ENCODE measurements at regions not wholly inside any gene's neighbourhood (a gene's known extent, or its start where the extent isn't known, plus 50 kb on each side); places are given as distances from the start of the nearest gene placed in this dataset.
"Not testable (repeated sequence)": the region's sequence is repeated elsewhere in the genome, so short reads cannot be mapped to it uniquely, and the experiment has no call there.

- H3K4me3 ChIP-seq (ENCODE audit: low read depth, low read length); in situ Hi-C loops (cut with HindIII; ENCODE audit: low sequenced_read_pairs); DNase-seq (ENCODE audit: low read depth, low spot score): not testable (repeated sequence)
These were observed 586.3 kb upstream of the DEFB115 start for GRCh38 chr20:30671120-30671519.

- H3K4me3 ChIP-seq (ENCODE audit: low read depth, low read length); DNase-seq (ENCODE audit: low read depth, low spot score); in situ Hi-C loops (cut with HindIII; ENCODE audit: low sequenced_read_pairs): not testable (repeated sequence)
These were observed 581.4 kb upstream of the DEFB115 start for GRCh38 chr20:30675988-30676564.

- in situ Hi-C loops (cut with HindIII; ENCODE audit: low sequenced_read_pairs); DNase-seq (ENCODE audit: low read depth, low spot score); H3K4me3 ChIP-seq (ENCODE audit: low read depth, low read length): not testable (repeated sequence)
These were observed 575.2 kb upstream of the DEFB115 start for GRCh38 chr20:30682236-30682635.

GRCh38 chr20:30712861-30713260, 544.6 kb upstream of the DEFB115 start:
- in situ Hi-C loops (cut with HindIII; ENCODE audit: low sequenced_read_pairs); H3K4me3 ChIP-seq (ENCODE audit: low read depth, low read length); DNase-seq (ENCODE audit: low read depth, low spot score): not testable (repeated sequence)

GRCh38 chr20:30719415-30720199, 537.9 kb upstream of the DEFB115 start:
- in situ Hi-C loops (cut with HindIII; ENCODE audit: low sequenced_read_pairs), result not testable (repeated sequence)

GRCh38 chr20:30723511-30723910, 534.0 kb upstream of the DEFB115 start:
- DNase-seq (ENCODE audit: low read depth, low spot score); in situ Hi-C loops (cut with HindIII; ENCODE audit: low sequenced_read_pairs); H3K4me3 ChIP-seq (ENCODE audit: low read depth, low read length): not testable (repeated sequence)

More at GRCh38 chr20:30719415-30720199, 537.9 kb upstream of the DEFB115 start:
- DNase-seq (ENCODE audit: low read depth, low spot score); H3K4me3 ChIP-seq (ENCODE audit: low read depth, low read length): not testable (repeated sequence)

- in situ Hi-C loops (cut with HindIII; ENCODE audit: low sequenced_read_pairs); H3K4me3 ChIP-seq (ENCODE audit: low read depth, low read length); DNase-seq (ENCODE audit: low read depth, low spot score): not testable (repeated sequence)
These were observed 533.4 kb upstream of the DEFB115 start for GRCh38 chr20:30723934-30724687.

- DNase-seq (ENCODE audit: low read depth, low spot score); in situ Hi-C loops (cut with HindIII; ENCODE audit: low sequenced_read_pairs); H3K4me3 ChIP-seq (ENCODE audit: low read depth, low read length): not testable (repeated sequence)
These were observed 532.8 kb upstream of the DEFB115 start for GRCh38 chr20:30724688-30725074.

- H3K4me3 ChIP-seq (ENCODE audit: low read depth, low read length); DNase-seq (ENCODE audit: low read depth, low spot score); in situ Hi-C loops (cut with HindIII; ENCODE audit: low sequenced_read_pairs): not testable (repeated sequence)
These were observed 532.3 kb upstream of the DEFB115 start for GRCh38 chr20:30725188-30725587.

- H3K4me3 ChIP-seq (ENCODE audit: low read depth, low read length); DNase-seq (ENCODE audit: low read depth, low spot score); in situ Hi-C loops (cut with HindIII; ENCODE audit: low sequenced_read_pairs): not testable (repeated sequence)
These were observed 529.1 kb upstream of the DEFB115 start for GRCh38 chr20:30728271-30728885.
